ENCODE measurements at regions not wholly inside any gene's neighbourhood (a gene's known extent, or its start where the extent isn't known, plus 50 kb on each side); places are given as distances from the start of the nearest gene placed in this dataset.
"Not testable (repeated sequence)": the region's sequence is repeated elsewhere in the genome, so short reads cannot be mapped to it uniquely, and the experiment has no call there.

DNA sequence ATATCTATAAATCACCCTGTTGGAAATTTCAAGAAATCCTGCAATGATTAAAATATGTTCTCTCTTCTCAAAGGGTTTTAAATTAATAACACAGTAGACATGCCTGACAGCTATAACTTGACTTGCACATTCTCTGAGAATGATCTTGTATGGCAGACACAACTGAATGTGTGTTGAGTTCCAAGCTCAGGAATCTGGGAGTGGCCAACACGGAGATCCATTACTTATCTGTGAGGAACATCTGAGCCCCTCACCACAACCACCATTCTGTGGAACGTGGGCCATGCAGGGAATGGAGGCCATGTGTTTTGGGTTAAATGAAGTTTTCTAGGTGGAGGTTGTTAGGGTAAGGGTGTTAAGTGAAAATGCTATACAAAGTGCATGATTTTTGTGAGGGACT is 105.3 kb upstream of the CHMP2B start:
- Histone ChIP-seq H3K4me3 (no peak overlapping the region), H3K27me3 (replicated peaks; ENCODE audit: insufficient read depth) (no peaks in the 10 kb centered on the region), H3K27ac (no peak overlapping the region), H3K36me3 (no peaks in the 10 kb centered on the region), H3K4me1 (replicated peaks) (no peaks in the 10 kb centered on the region), H3K9me3 (no peaks in the 10 kb centered on the region)
- DNase-seq (ENCODE audit: low spot score): no peak
- WGBS: 65% methylated on average over 2 of the region's 2 CpGs
- no peak for TF ChIP-seq POLR2AphosphoS5 (IDR thresholded peaks at IDR 0.05)
- intact Hi-C loops (cut with DNase I): no loop called here

GRCh38 chr3:87120881-87121280 is 106.2 kb upstream of the CHMP2B start:
- Histone ChIP-seq H3K4me1 (replicated peaks) (no peaks in the 10 kb centered on the region), H3K36me3 (no peaks in the 10 kb centered on the region), H3K9me3 (no peaks in the 10 kb centered on the region), H3K27me3 (replicated peaks; ENCODE audit: insufficient read depth) (no peaks in the 10 kb centered on the region), H3K4me3 (no peak overlapping the region), H3K27ac (no peak overlapping the region)
- no peak for TF ChIP-seq POLR2A (IDR thresholded peaks at IDR 0.05)
- TF ChIP-seq, protein P1, sequence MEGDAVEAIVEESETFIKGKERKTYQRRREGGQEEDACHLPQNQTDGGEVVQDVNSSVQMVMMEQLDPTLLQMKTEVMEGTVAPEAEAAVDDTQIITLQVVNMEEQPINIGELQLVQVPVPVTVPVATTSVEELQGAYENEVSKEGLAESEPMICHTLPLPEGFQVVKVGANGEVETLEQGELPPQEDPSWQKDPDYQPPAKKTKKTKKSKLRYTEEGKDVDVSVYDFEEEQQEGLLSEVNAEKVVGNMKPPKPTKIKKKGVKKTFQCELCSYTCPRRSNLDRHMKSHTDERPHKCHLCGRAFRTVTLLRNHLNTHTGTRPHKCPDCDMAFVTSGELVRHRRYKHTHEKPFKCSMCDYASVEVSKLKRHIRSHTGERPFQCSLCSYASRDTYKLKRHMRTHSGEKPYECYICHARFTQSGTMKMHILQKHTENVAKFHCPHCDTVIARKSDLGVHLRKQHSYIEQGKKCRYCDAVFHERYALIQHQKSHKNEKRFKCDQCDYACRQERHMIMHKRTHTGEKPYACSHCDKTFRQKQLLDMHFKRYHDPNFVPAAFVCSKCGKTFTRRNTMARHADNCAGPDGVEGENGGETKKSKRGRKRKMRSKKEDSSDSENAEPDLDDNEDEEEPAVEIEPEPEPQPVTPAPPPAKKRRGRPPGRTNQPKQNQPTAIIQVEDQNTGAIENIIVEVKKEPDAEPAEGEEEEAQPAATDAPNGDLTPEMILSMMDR (IDR thresholded peaks at IDR 0.05): no peak
- TF ChIP-seq POLR2AphosphoS5 (IDR thresholded peaks at IDR 0.05): no peak
- intact Hi-C loops (cut with DNase I): no loop called here
- no peak for DNase-seq (ENCODE audit: low spot score)
- WGBS: 65% methylated on average over 2 of the region's 2 CpGs

GRCh38 chr3:87120236-87120635 is 106.9 kb upstream of the CHMP2B start:
- no peaks in the 10 kb centered on the region for H3K27me3 ChIP-seq (replicated peaks; ENCODE audit: insufficient read depth)
- TF ChIP-seq POLR2AphosphoS5 (IDR thresholded peaks at IDR 0.05) (no peak), POLR2A (IDR thresholded peaks at IDR 0.05) (no peak)
- TF ChIP-seq, protein P1 (IDR thresholded peaks at IDR 0.05): no peak
- no peaks in the 10 kb centered on the region for H3K36me3 ChIP-seq
- WGBS: 53% methylated on average over 1 of the region's 1 CpG
- intact Hi-C loops (cut with DNase I): no loop called here
- no peak for DNase-seq (ENCODE audit: low spot score)
- no peak overlapping the region for H3K4me3 ChIP-seq
- H3K27ac ChIP-seq: no peak overlapping the region
- no peaks in the 10 kb centered on the region for H3K9me3 ChIP-seq
- H3K4me1 ChIP-seq (replicated peaks): no peaks in the 10 kb centered on the region

DNA sequence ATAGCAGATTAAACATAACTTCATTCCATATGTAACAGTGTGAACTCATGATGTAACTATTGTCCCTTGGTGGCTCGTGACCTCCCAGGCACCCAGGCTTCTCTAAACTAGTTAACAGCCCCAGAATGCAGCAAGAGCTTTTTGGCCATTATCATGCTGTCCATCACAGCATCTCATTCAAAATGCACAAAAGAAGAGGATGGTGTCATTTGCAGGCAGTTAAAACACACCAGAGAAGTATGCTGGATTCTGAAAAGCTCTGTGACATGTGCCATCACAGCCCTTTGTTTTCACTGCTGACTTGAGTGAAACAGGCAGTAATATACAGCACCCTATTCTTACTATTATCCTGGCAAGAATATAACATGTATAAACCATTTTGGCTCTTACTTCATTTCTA is 117.6 kb upstream of the CHMP2B start:
- H3K27ac ChIP-seq: no peak overlapping the region
- no peaks in the 10 kb centered on the region for H3K9me3 ChIP-seq
- 70% methylated on average over 1 of the region's 1 CpG for WGBS
- H3K36me3 ChIP-seq: no peaks in the 10 kb centered on the region
- intact Hi-C loops (cut with DNase I): no loop called here
- DNase-seq (ENCODE audit: low spot score): no peak
- H3K27me3 ChIP-seq (replicated peaks; ENCODE audit: insufficient read depth): no peaks in the 10 kb centered on the region
- H3K4me1 ChIP-seq (replicated peaks): no peaks in the 10 kb centered on the region
- TF ChIP-seq POLR2A (IDR thresholded peaks at IDR 0.05): no peak
- no peak for TF ChIP-seq POLR2AphosphoS5 (IDR thresholded peaks at IDR 0.05)
- TF ChIP-seq, protein P1 (IDR thresholded peaks at IDR 0.05): no peak
- no peak overlapping the region for H3K4me3 ChIP-seq

GRCh38 chr3:87101861-87102625 is 111.1 kb upstream of the VGLL3 start:
- Histone ChIP-seq H3K27ac (no peak overlapping the region), H3K9me3 (no peaks in the 10 kb centered on the region), H3K4me1 (replicated peaks) (no peaks in the 10 kb centered on the region), H3K27me3 (replicated peaks; ENCODE audit: insufficient read depth) (no peaks in the 10 kb centered on the region), H3K4me3 (no peak overlapping the region), H3K36me3 (no peaks in the 10 kb centered on the region)
- intact Hi-C loops (cut with DNase I): no loop called here
- no peak for DNase-seq (ENCODE audit: low spot score)
- TF ChIP-seq POLR2AphosphoS5 (IDR thresholded peaks at IDR 0.05) (no peak), POLR2A (IDR thresholded peaks at IDR 0.05) (no peak)
- TF ChIP-seq, protein P1 (IDR thresholded peaks at IDR 0.05): no peak
- WGBS: 78% methylated on average over 6 of the region's 6 CpGs

- H3K27ac ChIP-seq; H3K27me3 ChIP-seq (replicated peaks; ENCODE audit: insufficient read depth); H3K4me3 ChIP-seq; DNase-seq (ENCODE audit: low spot score); H3K4me1 ChIP-seq (replicated peaks); H3K36me3 ChIP-seq; H3K9me3 ChIP-seq; intact Hi-C loops (cut with DNase I): not testable (repeated sequence)
- 93% methylated on average over 8 of the region's 9 CpGs for WGBS
Observed at GRCh38 chr3:87097733-87098132, 106.8 kb upstream of the VGLL3 start.

Data from prostate gland (tissue), 2 donors.